ENCODE measurements at regions not wholly inside any gene's neighbourhood (a gene's known extent, or its start where the extent isn't known, plus 50 kb on each side); places are given as distances from the start of the nearest gene placed in this dataset.
"Not testable (repeated sequence)": the region's sequence is repeated elsewhere in the genome, so short reads cannot be mapped to it uniquely, and the experiment has no call there.

DNA sequence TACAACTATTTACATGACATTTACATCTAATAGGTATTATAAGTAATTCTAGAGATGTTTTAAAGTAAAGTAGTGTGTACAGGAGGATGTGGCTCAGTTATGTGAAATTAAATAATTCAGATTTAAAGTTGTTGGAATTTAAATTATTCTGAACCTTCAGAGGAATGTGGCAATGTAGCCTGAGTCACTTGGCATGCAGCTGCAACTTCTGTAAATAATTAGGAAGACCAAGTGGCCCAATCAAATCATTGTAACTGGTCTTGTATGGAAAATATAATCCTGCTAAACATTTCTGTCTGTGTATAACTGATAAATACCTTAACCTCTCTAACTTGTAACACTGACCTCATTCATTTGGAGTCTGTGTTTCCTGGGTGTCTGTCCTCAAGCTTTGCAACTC lies 828.9 kb downstream of the GLUD2 start:
- DNase-seq, result no peak

DNA sequence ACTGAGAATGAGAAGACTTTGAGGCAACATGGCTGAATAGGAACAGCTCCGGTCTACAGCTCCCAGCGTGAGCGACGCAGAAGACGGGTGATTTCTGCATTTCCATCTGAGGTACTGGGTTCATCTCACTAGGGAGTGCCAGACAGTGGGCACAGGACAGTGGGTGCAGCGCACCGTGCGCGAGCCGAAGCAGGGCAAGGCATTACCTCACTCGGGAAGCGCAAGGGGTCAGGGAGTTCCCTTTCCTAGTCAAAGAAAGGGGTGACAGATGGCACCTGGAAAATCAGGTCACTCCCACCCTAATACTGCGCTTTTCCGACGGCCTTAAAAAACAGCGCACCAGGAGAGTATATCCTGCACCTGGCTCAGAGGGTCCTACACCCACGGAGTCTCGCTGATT lies 829.9 kb downstream of the GLUD2 start:
- not testable (repeated sequence) for DNase-seq

DNA sequence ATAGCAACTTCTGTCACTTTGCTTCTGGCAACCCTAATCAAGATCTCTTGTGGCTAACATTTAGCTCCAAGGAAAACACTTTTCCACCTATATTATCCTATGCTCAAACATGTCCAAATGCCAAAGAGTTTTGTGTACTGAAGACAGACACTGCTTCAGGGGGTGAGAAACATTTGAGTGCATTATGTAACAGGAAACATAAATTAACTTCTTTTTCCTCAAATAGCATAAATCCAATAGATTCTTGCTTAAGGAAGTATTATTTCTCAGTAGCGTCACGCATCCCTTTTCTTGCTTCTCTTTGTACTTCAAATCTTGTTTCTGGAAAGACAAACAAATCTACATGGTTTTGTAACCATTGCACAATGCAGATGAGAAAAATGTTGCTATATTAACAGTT lies 839.1 kb downstream of the GLUD2 start:
- no peak for DNase-seq

DNA sequence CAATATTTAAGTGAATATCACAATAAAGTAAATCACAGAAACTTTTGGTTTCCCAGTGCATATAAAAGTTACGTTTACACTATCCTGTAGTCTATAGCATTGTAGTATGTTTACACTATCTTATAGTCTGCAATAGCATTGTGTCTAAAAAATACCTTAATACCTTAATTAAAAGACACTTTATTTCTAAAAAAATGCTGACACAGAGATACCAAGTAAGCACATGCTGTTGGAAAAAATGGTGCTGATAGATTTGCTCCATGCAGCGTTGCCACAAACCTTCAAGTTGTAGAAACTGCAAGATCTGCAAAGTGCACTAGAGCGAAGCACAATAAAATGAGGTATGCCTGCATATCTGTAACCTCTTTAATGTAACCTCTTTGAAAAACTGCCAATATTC lies 847.3 kb downstream of the GLUD2 start:
- DNase-seq, result no peak

DNA sequence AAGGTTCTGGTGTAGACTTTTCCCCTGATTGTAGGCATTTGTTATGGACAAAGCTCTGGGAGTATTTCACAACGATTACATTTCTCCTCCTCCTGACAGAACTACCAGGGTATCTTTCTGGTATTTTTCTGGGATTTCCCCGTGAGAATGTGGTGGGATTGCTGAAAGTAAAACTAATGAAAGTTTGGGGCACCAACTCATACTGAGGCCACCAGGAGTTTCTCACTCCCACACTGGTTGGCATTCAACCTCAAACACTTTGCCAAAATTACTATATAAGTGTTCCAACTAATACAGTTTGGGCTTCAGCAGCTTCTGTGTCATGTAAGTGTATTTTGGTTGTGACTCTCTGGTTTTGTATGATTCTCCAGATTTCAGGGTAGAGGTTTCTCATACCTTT lies 855.1 kb downstream of the GLUD2 start:
- no peak for DNase-seq

DNA sequence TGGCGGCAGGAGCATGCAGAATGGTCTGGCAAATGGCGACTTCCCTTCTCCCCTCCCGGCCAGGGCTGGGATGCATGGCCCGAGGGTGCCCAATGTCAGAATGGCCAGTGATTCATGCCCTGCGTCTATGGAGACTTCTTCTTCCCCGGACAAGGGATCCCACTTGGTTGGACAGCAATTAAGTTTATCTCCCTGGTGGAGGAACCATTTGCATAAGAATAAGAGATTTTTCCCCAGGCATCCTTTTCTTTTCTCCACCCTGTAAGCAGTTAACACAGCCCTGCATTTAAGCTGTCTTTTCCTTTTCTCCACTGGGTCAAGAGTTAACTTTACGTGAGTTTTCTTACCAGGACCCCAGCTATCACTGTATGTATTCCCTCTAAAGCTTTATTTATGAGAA lies 856.6 kb downstream of the GLUD2 start:
- no peak for DNase-seq

DNA sequence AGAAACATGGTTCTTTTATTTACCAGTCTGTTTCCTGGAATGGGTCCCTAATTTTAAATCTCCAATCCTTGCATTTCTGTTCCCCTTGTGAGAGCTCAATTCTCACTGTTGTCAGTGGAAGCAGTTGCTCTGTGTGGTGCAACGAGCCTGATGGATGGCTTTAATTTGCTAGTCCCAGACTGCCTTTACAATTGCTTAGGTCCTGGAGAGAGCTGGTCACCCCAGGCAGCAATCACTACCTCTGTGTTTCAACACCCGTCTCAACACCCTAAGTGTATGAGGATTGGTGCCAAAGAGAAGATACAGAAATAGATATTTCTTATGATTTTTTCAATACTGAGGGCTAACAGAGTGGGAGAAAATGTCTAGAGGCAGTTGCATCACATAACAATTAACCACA lies 873.8 kb downstream of the GLUD2 start:
- no peak for DNase-seq

DNA sequence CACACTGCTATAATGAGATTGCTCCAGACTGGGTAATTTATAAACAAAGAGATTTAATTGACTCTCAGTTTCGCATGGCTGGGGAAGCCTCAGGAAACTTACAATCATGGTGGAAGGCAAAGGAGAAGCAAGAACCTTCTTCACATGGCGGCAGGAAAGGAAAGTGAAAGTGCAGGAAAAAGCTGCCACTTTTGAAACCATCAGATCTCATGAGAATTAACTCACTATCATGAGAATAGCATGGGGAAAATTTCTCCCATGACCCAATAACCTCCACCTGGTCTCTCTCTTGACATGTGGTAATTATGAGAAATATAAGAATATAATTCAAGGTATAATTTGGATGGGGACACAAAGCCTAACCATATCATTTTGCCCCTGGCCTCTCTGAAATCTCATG lies 884.2 kb downstream of the GLUD2 start:
- no peak for DNase-seq

DNA sequence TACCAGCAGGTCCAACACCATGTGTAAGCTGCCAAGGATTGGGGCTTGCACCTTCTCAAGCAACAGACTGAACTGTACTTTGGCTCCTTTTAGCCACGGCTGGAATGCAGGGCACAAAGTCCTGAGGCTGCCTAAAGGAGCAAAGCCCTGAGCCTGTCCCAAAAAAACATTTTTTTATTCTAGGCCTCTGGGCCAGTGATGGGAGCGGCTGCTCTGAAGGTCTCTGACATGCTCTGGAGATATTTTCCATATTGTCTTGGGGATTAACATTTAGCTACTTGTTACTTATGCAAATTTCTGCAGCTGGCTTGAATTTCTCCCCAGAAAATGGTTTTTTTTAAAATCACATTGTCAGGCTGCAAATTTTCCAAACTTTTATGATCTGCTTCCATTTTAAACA lies 885.3 kb downstream of the GLUD2 start:
- no peak for DNase-seq

DNA sequence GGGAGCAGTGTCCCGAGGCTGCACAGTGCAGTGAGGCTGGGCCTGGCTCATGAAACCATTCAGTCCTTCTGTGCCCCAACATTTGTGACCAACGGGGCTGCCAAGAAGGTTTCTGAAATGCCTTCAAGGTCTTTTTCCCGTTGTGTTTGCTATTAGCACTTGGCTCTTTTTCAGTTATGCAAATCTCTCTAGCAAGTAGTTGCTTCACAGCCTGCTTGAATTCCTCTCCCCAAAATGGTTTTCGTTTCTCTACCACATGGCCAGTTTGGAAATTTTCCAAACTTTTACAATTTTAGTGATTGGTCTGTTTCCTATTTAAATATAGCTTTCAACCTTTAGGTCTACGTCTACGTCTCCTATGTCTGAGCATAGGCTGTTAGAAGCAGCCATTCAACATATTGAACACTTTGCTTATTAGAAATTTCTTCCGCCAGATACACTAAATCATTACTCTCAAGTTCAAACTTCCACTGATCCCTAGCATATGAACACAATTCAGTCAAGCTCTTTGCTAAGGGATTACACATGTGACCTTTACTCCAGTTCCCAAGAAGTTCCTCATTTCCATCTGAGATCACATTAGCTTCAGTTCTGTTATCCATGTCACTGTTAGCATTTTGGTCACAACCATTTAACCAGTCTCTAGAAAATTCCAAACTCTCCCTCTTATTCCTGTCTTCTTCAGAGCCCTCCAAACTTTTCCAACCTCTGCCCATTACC lies 901.8 kb downstream of the GLUD2 start:
- peak; percentile 4 for DNase-seq

DNA sequence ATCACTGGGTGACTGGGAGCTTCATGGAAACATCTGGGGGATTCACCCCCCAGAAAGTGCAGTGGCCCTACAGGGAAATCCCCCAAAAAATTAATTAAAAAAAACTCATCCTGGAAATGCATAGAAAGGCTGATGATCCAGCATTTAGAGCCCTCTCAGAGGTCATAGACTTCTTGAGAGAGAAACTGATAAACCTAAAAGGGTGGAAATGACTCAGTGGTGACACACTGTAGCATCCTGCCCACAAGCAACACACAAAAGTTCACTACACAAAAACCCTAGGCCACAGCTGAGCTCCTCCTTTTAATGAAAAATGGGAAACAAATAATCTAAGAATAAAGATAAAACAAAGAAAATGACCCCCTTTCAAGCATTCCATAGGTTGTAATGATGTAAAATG lies 911.5 kb downstream of the GLUD2 start:
- no peak for DNase-seq

DNA sequence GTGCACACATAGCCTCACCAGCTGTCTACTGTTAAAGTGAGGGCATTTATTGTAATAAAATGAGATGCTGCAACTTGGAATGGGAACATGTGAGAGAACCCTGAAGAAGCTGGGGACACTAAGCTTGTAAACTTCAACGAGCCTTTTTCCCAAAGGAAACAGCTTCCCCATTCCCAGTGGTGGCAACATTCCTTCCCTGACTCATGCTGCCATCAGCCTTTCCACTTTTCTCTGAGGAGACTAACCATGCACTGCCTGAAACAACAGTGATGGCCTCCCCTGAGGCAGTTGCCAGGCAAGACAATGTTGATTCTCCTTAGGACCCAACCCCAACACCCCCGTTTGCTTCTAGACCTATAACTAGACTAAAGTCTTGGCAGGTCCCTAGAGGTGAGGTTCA lies 928.3 kb downstream of the GLUD2 start:
- no peak for DNase-seq

DNA sequence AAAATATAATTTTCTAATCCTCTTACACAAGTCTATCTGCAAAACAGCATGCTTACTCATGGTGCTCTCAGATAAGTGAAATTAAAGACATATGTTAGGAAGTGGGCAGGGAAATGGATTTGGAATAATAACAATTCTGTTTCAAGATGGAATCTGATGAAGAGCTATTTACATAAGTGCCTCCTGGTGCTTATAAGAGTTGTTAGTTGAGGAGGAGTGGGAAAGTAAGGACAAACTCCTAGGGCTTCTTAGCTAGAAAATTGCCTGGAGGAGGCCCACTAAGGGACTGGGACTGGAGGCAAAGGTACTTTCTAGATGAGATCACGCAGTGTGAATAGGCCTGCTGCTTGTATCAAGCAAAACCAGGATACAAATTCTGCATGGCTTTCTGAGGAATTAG lies 939.8 kb downstream of the GLUD2 start:
- no peak for DNase-seq

DNA sequence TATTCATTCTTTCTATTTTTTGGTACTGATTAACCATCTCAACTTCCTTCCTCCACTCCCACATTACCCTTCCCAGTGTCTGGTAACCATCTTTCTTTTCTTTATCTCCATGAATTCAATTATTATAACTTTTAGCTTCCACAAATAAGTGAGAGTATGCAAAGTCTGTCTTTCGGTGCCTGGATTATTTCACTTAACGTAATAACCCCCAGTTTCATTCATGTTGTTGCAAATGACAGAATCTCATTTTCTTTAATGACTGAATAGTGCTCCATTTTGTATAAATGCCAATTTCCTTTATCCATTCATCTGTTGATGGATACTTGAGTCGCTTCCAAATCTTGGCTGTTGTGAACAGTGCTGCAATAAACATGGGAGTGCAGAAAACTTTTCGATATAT lies 940.4 kb downstream of the GLUD2 start:
- no peak for DNase-seq

DNA sequence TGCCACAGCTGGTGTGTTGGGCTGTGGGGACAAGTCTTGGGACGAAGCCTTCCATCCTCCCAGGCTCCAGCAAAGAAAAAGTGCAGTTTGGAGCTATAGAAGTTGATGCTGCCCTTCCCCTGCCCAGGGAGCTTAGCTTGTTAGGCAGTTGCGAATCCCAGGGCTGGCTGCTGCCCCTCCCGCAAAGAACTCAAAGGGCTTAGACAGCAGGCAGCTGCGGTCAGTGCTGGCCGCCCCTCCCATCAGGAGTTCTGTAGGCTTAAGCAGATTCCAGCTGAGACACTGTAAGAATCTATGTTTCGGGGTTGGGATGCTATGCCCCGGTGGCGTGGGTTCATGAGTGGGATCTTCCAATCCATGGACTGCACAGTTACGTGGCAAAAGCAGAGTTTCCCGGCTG lies 956.7 kb downstream of the GLUD2 start:
- no peak for DNase-seq

DNA sequence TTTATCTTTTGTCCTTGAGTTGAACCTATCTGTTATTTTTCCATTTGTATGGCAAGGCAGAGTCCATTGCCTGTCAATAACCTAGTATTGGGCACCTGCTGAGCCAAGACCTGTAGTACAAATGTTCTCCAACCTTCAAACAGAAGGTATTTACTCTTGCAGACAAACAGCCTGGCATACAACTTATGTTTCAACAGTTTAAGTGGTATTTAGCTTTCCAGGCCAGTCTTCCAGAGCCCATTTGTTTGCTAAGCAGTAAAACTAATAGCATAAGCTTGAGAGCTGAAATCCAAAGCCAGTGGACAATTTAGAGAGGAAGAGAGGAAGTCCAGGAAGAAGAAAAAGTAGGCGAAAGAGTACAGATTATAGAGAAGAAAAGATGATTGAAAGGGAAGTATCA lies 979.3 kb downstream of the GLUD2 start:
- DNase-seq, result no peak

DNA sequence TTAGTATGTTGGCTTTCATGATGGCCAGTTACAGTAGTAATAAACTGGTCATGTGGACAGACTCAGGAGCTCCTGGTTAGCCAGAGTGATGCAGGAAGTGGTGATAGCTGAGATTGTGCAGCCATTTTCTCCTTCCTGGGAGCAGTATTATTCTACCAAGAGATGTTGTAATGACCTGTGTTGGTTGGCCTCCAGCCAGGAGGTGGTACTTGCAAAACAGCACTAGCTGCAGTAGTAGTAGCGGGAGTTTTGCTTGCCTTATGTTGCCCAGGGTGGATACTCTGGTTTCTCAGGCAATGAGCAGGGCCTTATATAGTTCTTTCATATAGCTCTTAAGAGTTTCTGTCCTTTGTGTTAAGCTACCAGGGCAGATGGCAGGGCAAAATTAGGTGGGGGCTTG lies 998.8 kb downstream of the GLUD2 start:
- DNase-seq, result no peak

DNA sequence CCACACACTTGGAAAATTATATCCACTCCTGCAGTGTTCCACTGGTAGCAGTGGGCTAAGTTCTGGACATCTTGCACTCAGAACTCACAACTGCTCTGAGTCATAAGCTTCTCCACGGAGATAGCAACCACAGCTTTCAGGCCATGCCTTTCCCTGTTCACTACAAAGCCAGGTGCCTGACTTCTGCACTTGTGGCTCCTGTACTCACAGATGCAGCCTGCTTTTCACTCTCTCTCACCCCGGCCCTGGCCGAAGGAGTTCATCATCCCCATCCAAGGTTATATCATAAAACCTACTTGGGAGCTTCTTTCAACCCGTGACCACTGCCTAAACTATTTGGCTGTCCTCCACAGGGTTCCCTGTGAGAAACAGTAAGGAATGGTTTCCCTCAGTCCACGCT lies 999.4 kb downstream of the GLUD2 start:
- no peak for DNase-seq

DNA sequence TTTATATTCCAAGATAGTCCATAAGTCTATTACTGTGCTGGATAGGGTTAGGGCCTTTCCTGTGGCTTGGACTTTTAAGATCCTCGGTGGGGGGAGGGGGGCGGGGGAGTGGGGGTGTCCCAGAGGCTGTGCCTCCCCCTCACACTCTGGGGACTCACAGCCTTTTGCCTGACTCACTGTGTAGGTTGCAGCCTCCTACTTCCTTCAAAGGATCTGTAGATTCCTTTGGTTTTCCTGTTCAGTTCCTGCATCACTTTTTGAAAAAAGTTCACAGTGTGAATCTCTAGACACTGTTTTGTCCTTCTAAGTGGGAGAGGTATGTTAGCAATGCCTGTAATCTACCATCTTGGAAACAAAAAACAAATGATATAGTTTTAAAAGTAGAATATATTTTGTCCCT lies 999.9 kb downstream of the GLUD2 start:
- DNase-seq, result no peak

DNA sequence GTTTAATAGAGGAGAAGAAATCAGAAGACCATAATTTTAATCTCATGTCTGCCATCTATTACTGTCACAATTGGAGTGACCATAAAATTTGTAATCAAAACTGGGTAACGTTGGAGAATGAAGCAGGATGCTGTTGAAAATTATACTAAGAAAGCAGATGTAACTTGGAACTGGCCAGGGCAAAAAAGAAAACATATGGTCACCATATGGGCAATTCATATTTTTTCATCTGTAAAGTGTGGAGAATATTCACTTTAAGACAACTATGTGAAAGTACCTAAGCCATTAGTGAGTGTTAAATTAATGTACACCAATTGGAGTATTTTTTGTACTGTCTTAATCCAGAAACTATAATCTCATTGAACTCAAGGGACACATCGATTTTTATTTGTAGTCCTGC lies 1008.0 kb downstream of the GLUD2 start:
- DNase-seq, result no peak

DNA sequence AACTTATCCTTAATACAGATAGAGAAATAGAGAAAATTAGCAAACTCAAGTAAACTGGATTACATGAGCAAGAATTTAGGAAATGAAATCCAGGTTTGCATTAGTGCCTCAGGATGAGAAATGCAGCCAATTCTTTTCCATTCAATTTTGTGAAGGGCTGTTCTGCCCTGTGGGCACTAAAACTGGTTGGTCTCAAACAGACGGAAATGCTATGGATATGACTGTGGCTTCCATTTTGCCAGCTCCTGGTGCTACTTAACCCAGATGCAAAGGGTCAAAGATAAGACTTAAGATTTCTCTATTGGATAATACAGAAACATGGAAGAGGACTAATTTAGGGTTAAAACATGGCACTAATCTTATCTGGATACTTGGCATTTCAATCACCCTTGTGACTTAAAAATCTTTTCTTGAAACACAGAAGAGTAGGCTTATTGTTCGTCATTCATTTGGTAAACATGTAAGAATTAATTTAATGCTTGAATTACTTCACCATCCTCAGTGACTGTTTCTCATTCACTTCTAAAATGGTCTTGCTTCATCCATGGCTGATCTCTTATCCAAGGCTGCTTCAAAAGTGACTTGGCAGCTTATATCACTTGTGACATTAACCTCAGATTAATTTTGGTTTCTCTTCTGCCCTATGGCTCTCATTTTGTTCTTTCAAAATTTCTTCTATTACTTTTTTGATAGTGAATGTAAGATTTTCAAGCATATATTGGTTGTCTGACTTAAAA lies 1008.7 kb downstream of the GLUD2 start:
- no peak for DNase-seq

DNA sequence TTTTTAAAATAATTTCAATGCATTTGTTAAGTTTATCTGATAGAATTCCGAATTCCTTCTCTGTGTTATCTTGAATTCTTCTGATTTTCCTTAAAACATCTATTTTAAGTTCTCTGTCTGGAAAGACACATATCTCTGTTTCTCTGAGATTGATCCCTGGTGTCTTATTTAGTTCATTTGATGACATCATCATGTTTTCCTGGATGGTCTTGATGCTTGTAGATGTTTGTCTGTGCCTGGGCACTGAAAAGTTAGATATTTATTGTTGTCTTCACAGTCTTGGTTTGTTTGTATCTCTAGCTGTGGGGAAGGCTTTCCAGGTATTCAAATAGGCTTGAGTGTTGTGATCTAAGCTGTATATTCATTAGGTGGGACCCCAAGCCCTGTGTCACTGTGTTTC lies 1028.8 kb downstream of the GLUD2 start:
- no peak for DNase-seq

DNA sequence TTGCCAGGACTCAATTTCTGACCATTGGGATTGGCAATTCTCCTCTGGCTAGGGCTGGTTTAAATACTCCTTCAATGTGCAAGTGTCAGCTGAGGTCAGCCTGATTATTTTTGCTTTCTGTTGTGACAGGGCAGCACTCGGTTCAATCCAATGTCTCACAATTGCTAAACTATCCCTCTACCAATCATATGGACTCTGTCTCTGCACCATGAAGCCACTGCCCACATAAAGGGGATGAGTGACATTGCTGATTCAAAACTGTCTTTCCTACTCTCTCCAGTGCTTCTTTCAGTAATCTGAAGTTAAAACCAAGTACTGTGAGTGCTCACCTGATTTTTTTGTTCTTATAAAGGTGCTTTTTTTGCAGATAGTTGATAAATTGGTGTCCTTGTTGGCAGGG lies 1030.7 kb downstream of the GLUD2 start:
- no peak for DNase-seq

DNA sequence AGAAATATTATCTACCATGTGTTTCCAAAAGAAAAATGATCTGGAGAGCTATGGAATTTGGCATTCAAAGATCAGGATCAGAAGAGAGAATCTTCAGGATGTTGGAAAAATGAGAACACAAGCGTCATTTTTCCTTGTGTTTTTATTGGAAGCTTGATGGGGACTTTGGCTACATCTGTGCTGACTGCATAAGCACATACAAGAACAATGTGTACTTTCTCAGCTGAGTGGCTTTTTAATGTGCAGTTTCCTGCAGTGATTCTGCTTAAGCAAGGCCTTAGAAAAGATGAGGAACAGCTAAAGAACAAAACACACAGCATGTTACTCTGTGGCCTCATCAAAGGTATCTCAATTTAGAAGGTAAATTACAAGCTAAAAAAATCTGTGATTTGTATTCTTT lies 1039.9 kb downstream of the GLUD2 start:
- no peak for DNase-seq

DNA sequence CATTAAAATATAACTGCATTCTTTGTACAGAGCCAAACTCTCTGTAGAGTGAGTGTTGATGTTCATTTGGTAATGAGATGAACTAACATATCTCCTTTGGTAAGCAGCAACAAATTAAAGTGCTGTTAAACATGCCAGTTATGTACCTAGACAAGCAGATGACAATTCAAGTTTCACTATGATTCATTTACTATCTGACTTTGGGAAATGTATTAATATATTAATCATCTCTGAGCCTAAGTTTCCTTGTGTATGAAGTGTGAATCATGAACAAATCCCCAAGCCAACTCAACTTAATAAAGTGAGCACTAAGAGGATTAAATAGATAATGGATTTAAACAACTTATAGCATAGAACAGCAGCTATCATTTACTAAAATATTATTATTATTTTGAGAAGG lies 1044.2 kb downstream of the GLUD2 start:
- no peak for DNase-seq

Measured in NCI-H446 treated with DMSO at 0.1 percent for 48 hours (cell line).